ENCODE measurements at regions not wholly inside any gene's neighbourhood (a gene's known extent, or its start where the extent isn't known, plus 50 kb on each side); places are given as distances from the start of the nearest gene placed in this dataset.

GRCh38 chr12:20289520-20289919 is 78.8 kb upstream of the PDE3A start:
- no peak for DNase-seq (ENCODE audit: low read depth, low spot score)
- ChIA-PET CTCF (no interaction called here), POLR2A (no interaction called here)
- TF ChIP-seq CTCF (IDR thresholded peaks at IDR 0.05; ENCODE audit: low read depth, low read length): no peak
- Histone ChIP-seq H3K27ac (ENCODE audit: low read depth, low read length) (no peak overlapping the region), H3K27me3 (ENCODE audit: control insufficient read depth, insufficient read depth, low read length) (no peaks in the 10 kb centered on the region), H3K9me3 (ENCODE audit: control insufficient read depth, insufficient read depth, low read length) (no peaks in the 10 kb centered on the region), H3K4me3 (ENCODE audit: low read depth, low read length) (no peak overlapping the region)

- no peak for TF ChIP-seq CTCF (IDR thresholded peaks at IDR 0.05; ENCODE audit: low read depth, low read length)
- CTCF ChIA-PET: no interaction called here
- Histone ChIP-seq H3K4me3 (ENCODE audit: low read depth, low read length) (no peak overlapping the region), H3K9me3 (ENCODE audit: control insufficient read depth, insufficient read depth, low read length) (no peaks in the 10 kb centered on the region), H3K27ac (ENCODE audit: low read depth, low read length) (no peak overlapping the region), H3K27me3 (ENCODE audit: control insufficient read depth, insufficient read depth, low read length) (no peaks in the 10 kb centered on the region)
- POLR2A ChIA-PET: no interaction called here
- DNase-seq (ENCODE audit: low read depth, low spot score): no peak
Observed at GRCh38 chr12:20300457-20300856, 67.9 kb upstream of the PDE3A start.

- ChIA-PET POLR2A (no interaction called here), CTCF (no interaction called here)
- Histone ChIP-seq H3K9me3 (ENCODE audit: control insufficient read depth, insufficient read depth, low read length) (no peaks in the 10 kb centered on the region), H3K27ac (ENCODE audit: low read depth, low read length) (no peak overlapping the region), H3K4me3 (ENCODE audit: low read depth, low read length) (no peak overlapping the region), H3K27me3 (ENCODE audit: control insufficient read depth, insufficient read depth, low read length) (no peaks in the 10 kb centered on the region)
- TF ChIP-seq CTCF (IDR thresholded peaks at IDR 0.05; ENCODE audit: low read depth, low read length): no peak
- DNase-seq (ENCODE audit: low read depth, low spot score): no peak
Observed at GRCh38 chr12:20305470-20305869, 62.9 kb upstream of the PDE3A start.

- ChIA-PET CTCF (no interaction called here), POLR2A (no interaction called here)
- Histone ChIP-seq H3K4me3 (ENCODE audit: low read depth, low read length) (no peak overlapping the region), H3K9me3 (ENCODE audit: control insufficient read depth, insufficient read depth, low read length) (no peaks in the 10 kb centered on the region), H3K27me3 (ENCODE audit: control insufficient read depth, insufficient read depth, low read length) (no peaks in the 10 kb centered on the region), H3K27ac (ENCODE audit: low read depth, low read length) (no peak overlapping the region)
- TF ChIP-seq CTCF (IDR thresholded peaks at IDR 0.05; ENCODE audit: low read depth, low read length): no peak
- DNase-seq (ENCODE audit: low read depth, low spot score): no peak
Observed at GRCh38 chr12:20309504-20310148, 58.7 kb upstream of the PDE3A start.

GRCh38 chr12:20314328-20314727 is 54.0 kb upstream of the PDE3A start:
- no peak overlapping the region for H3K4me3 ChIP-seq (ENCODE audit: low read depth, low read length)
- CTCF ChIA-PET: no interaction called here
- H3K9me3 ChIP-seq (ENCODE audit: control insufficient read depth, insufficient read depth, low read length): no peaks in the 10 kb centered on the region
- H3K27me3 ChIP-seq (ENCODE audit: control insufficient read depth, insufficient read depth, low read length): no peaks in the 10 kb centered on the region
- no peak for TF ChIP-seq CTCF (IDR thresholded peaks at IDR 0.05; ENCODE audit: low read depth, low read length)
- no peak for DNase-seq (ENCODE audit: low read depth, low spot score)
- POLR2A ChIA-PET: no interaction called here
- H3K27ac ChIP-seq (ENCODE audit: low read depth, low read length): no peak overlapping the region
